ENCODE measurements at regions not wholly inside any gene's neighbourhood (a gene's known extent, or its start where the extent isn't known, plus 50 kb on each side); places are given as distances from the start of the nearest gene placed in this dataset.
"Not testable (repeated sequence)": the region's sequence is repeated elsewhere in the genome, so short reads cannot be mapped to it uniquely, and the experiment has no call there.

GRCh38 chr15:98294126-98294525 lies 333.6 kb downstream of the ARRDC4 start:
- no peak for FAIRE-seq
- no peaks in the 10 kb centered on the region for H3K36me3 ChIP-seq
- no peak for ATAC-seq
- H3K4me1 ChIP-seq = no peaks in the 10 kb centered on the region
- no peaks in the 10 kb centered on the region for H3K9me3 ChIP-seq
- no peak overlapping the region for H3K27ac ChIP-seq
- intact Hi-C loops (cut with DNase I) = loop anchor here in 2 of 3 donors (10.0 kb wide), 1 partner anchor 389 kb away; no protein-coding TSS in a partner anchor
- no peak overlapping the region for H3K4me3 ChIP-seq
- peaks cover 0 to 15% (median 0%) of the 10 kb centered on the region in 4 donors for H3K27me3 ChIP-seq
- 48 to 62% methylated on average over 7 of the region's 7 CpGs for WGBS, 2 donors
- TF ChIP-seq CTCF (IDR thresholded peaks at IDR 0.05) = no peak
- no peak for DNase-seq

- not testable (repeated sequence) for H3K9me3 ChIP-seq, H3K4me1 ChIP-seq, H3K27ac ChIP-seq, FAIRE-seq, H3K4me3 ChIP-seq, H3K36me3 ChIP-seq
- peak in 2 of 4 donors; percentile 19 to 23 for TF ChIP-seq CTCF (IDR thresholded peaks at IDR 0.05)
- intact Hi-C loops (cut with DNase I) = loop anchor here in 2 of 3 donors (10.0 kb wide), 1 partner anchor 390 kb away; no protein-coding TSS in a partner anchor
- H3K27me3 ChIP-seq = peaks cover 0 to 13% (median 0%) of the 10 kb centered on the region in 4 donors
- peak in 2 of 6 donors; percentile 7 to 22 for DNase-seq
- peak in 3 of 4 donors; percentile 61 to 77 (median 68) for ATAC-seq
- 18 to 25% methylated on average over 8 of the region's 10 CpGs for WGBS, 2 donors
Observed at GRCh38 chr15:98295101-98295759, 334.7 kb downstream of the ARRDC4 start.

- intact Hi-C loops (cut with DNase I) = loop anchor here in 2 of 3 donors (10.0 kb wide), 1 partner anchor 392 kb away; no protein-coding TSS in a partner anchor
- no peak for ATAC-seq
- Histone ChIP-seq H3K9me3 (no peaks in the 10 kb centered on the region), H3K4me1 (no peaks in the 10 kb centered on the region), H3K27me3 (peaks cover 0 to 12% (median 0%) of the 10 kb centered on the region in 4 donors), H3K27ac (no peak overlapping the region), H3K36me3 (no peaks in the 10 kb centered on the region), H3K4me3 (no peak overlapping the region)
- 50% methylated on average over 4 of the region's 4 CpGs for WGBS, 2 donors
- no peak for DNase-seq
- FAIRE-seq = no peak
- no peak for TF ChIP-seq CTCF (IDR thresholded peaks at IDR 0.05)
Observed at GRCh38 chr15:98296653-98297052, 336.1 kb downstream of the ARRDC4 start.

GRCh38 chr15:98304371-98304770 lies 343.9 kb downstream of the ARRDC4 start:
- H3K36me3 ChIP-seq = no peaks in the 10 kb centered on the region
- ATAC-seq (no peak), FAIRE-seq (no peak), DNase-seq (no peak)
- WGBS, 2 donors = 35 to 39% methylated on average over 8 of the region's 8 CpGs
- H3K27me3 ChIP-seq = peaks cover 0 to 4% (median 0%) of the 10 kb centered on the region in 4 donors
- H3K27ac ChIP-seq = no peak overlapping the region
- intact Hi-C loops (cut with DNase I) = no loop called here
- TF ChIP-seq CTCF (IDR thresholded peaks at IDR 0.05) = no peak
- H3K4me3 ChIP-seq = no peak overlapping the region
- no peaks in the 10 kb centered on the region for H3K4me1 ChIP-seq
- H3K9me3 ChIP-seq = no peaks in the 10 kb centered on the region

DNA sequence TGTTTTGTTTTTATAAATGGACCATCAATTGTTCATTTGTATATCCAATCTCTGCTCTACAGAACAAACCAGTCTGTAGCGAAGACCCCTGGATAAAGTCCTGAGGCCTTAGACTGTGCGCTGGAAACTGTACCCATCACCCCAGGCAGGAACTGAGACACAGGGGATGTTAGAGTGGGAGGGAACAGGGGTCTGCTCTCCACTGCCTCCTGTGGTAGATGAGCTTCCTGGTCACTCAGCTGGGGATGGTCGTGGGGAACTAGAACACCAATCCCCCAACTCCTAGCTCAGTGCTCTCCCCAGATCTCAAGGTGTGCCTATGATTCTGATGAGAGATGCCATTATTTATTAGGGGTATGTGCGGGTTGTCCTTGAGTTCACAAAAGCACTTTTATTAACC lies 340.2 kb upstream of the IGF1R start:
- Histone ChIP-seq H3K9me3 (no peaks in the 10 kb centered on the region), H3K36me3 (no peaks in the 10 kb centered on the region), H3K27ac (no peak overlapping the region), H3K4me1 (no peaks in the 10 kb centered on the region), H3K4me3 (no peak overlapping the region), H3K27me3 (peaks cover 0 to 3% (median 0%) of the 10 kb centered on the region in 4 donors)
- ATAC-seq (no peak), DNase-seq (no peak), FAIRE-seq (no peak)
- 81 to 83% methylated on average over 4 of the region's 4 CpGs for WGBS, 2 donors
- no peak for TF ChIP-seq CTCF (IDR thresholded peaks at IDR 0.05)
- intact Hi-C loops (cut with DNase I) = no loop called here
